ENCODE measurements at regions not wholly inside any gene's neighbourhood (a gene's known extent, or its start where the extent isn't known, plus 50 kb on each side); places are given as distances from the start of the nearest gene placed in this dataset.

DNA sequence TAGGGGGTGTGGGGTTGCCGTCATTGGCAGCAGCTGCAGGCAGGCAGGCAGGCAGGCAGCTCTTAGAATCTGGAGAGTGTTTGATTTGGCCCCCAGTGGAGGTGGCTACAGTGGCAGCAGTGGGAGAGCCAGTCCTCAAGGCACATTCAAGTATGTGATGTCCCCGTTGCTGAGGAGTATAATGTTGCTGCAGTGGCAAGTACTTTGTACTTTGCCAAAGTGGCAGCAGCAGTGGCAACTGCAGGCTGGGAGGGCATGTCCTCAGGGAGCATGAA, 147.1 kb downstream of the PAPOLA start:
- H3K27ac ChIP-seq (ENCODE audit: low read depth, low read length) = no peak overlapping the region
- no peaks in the 10 kb centered on the region for H4K20me1 ChIP-seq (ENCODE audit: insufficient read depth)
- TF ChIP-seq EGR1 (IDR thresholded peaks at IDR 0.05; ENCODE audit: low read depth) (no peak), ZFX (IDR thresholded peaks at IDR 0.05) (no peak), CBX3 (IDR thresholded peaks at IDR 0.05; ENCODE audit: low read depth) (no peak), YY1 (IDR thresholded peaks at IDR 0.05; ENCODE audit: extremely low read depth, insufficient replicate concordance, low read depth, low read length) (no peak), EZH2 (IDR thresholded peaks at IDR 0.05) (no peak), EZH2phosphoT487 (IDR thresholded peaks at IDR 0.05; ENCODE audit: borderline replicate concordance) (no peak), SRF (IDR thresholded peaks at IDR 0.05; ENCODE audit: low read depth) (no peak), ELF1 (IDR thresholded peaks at IDR 0.05; ENCODE audit: borderline replicate concordance, low read depth) (no peak), POLR2A (IDR thresholded peaks at IDR 0.05; ENCODE audit: borderline replicate concordance, extremely low read depth, insufficient read depth, insufficient read length) (no peak), JUND (IDR thresholded peaks at IDR 0.05) (no peak), FOSL1 (IDR thresholded peaks at IDR 0.05; ENCODE audit: low read depth) (no peak), POLR2AphosphoS5 (IDR thresholded peaks at IDR 0.05; ENCODE audit: low read depth, low read length) (no peak), TCF7L2 (IDR thresholded peaks at IDR 0.05; ENCODE audit: borderline replicate concordance, extremely low read depth, insufficient read depth, insufficient read length) (no peak), CEBPB (IDR thresholded peaks at IDR 0.05; ENCODE audit: low read depth) (no peak), SIN3A (IDR thresholded peaks at IDR 0.05; ENCODE audit: low read depth) (no peak), SP1 (IDR thresholded peaks at IDR 0.05; ENCODE audit: low read depth) (no peak)
- TF ChIP-seq, protein P1, sequence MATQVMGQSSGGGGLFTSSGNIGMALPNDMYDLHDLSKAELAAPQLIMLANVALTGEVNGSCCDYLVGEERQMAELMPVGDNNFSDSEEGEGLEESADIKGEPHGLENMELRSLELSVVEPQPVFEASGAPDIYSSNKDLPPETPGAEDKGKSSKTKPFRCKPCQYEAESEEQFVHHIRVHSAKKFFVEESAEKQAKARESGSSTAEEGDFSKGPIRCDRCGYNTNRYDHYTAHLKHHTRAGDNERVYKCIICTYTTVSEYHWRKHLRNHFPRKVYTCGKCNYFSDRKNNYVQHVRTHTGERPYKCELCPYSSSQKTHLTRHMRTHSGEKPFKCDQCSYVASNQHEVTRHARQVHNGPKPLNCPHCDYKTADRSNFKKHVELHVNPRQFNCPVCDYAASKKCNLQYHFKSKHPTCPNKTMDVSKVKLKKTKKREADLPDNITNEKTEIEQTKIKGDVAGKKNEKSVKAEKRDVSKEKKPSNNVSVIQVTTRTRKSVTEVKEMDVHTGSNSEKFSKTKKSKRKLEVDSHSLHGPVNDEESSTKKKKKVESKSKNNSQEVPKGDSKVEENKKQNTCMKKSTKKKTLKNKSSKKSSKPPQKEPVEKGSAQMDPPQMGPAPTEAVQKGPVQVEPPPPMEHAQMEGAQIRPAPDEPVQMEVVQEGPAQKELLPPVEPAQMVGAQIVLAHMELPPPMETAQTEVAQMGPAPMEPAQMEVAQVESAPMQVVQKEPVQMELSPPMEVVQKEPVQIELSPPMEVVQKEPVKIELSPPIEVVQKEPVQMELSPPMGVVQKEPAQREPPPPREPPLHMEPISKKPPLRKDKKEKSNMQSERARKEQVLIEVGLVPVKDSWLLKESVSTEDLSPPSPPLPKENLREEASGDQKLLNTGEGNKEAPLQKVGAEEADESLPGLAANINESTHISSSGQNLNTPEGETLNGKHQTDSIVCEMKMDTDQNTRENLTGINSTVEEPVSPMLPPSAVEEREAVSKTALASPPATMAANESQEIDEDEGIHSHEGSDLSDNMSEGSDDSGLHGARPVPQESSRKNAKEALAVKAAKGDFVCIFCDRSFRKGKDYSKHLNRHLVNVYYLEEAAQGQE (IDR thresholded peaks at IDR 0.05; ENCODE audit: low read depth) = no peak
- TF ChIP-seq, protein P2, sequence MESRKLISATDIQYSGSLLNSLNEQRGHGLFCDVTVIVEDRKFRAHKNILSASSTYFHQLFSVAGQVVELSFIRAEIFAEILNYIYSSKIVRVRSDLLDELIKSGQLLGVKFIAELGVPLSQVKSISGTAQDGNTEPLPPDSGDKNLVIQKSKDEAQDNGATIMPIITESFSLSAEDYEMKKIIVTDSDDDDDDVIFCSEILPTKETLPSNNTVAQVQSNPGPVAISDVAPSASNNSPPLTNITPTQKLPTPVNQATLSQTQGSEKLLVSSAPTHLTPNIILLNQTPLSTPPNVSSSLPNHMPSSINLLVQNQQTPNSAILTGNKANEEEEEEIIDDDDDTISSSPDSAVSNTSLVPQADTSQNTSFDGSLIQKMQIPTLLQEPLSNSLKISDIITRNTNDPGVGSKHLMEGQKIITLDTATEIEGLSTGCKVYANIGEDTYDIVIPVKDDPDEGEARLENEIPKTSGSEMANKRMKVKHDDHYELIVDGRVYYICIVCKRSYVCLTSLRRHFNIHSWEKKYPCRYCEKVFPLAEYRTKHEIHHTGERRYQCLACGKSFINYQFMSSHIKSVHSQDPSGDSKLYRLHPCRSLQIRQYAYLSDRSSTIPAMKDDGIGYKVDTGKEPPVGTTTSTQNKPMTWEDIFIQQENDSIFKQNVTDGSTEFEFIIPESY (IDR thresholded peaks at IDR 0.05; ENCODE audit: extremely low read depth, insufficient replicate concordance, low read length) = no peak
- no peak overlapping the region for H3K4me2 ChIP-seq (ENCODE audit: low read length)
- no peaks in the 10 kb centered on the region for H3K36me3 ChIP-seq (ENCODE audit: control insufficient read depth in 1 of 2, insufficient read depth in 2 of 2, low read length in 2 of 2)
- H3K79me2 ChIP-seq (ENCODE audit: insufficient read depth, low read length) = no peaks in the 10 kb centered on the region
- ChIA-PET CTCF (no interaction called here), POLR2A (no interaction called here), RAD21 (ENCODE audit: low non-redundant PET in 1 of 2, low total read pairs in 2 of 2, uncharacterized antibody in 2 of 2, unreplicated experiment in 2 of 2) (no interaction called here)
- H3K4me3 ChIP-seq (replicated peaks in 1 of 2; ENCODE audit: low read depth in 1 of 2, low read length in 2 of 2) = no peak overlapping the region
- peaks cover 6% of the 10 kb centered on the region; the same call in 1 of the 2 replicates for H3K27me3 ChIP-seq (ENCODE audit: insufficient read depth, low read length)
- no peak for DNase-seq (ENCODE audit: low read depth, low spot score)
- H3K9me2 ChIP-seq (ENCODE audit: insufficient read depth) = no peaks in the 10 kb centered on the region
- intact Hi-C loops (cut with micrococcal nuclease) = no loop called here
- no peak for ATAC-seq
- H3K4me1 ChIP-seq (ENCODE audit: control insufficient read depth in 1 of 2, insufficient read depth in 2 of 2, low read length in 2 of 2) = no peaks in the 10 kb centered on the region
- no TSS peak for BruUV-seq (replicated peaks)
- H3K9me3 ChIP-seq (ENCODE audit: control insufficient read depth in 1 of 2, insufficient read depth in 1 of 2, low read depth in 1 of 2, low read length in 2 of 2) = no peaks in the 10 kb centered on the region
- H2AFZ ChIP-seq (ENCODE audit: low read depth, low read length, poor library complexity, severe bottlenecking) = no peak overlapping the region
- H3K9ac ChIP-seq (ENCODE audit: low read length) = no peak overlapping the region
